Fibroblast of the conjunctiva (primary cell): ENCODE measurements at regions not wholly inside any gene's neighbourhood (a gene's known extent, or its start where the extent isn't known, plus 50 kb on each side); places are given as distances from the start of the nearest gene placed in this dataset.
"Not testable (repeated sequence)": the region's sequence is repeated elsewhere in the genome, so short reads cannot be mapped to it uniquely, and the experiment has no call there.

ENCODE experiments used
- DNase-seq: peaks from one replicate; pipeline ENCODE4 v3.0.0-alpha.2; 2010; ENCODE audit warnings: low read depth

DNA sequence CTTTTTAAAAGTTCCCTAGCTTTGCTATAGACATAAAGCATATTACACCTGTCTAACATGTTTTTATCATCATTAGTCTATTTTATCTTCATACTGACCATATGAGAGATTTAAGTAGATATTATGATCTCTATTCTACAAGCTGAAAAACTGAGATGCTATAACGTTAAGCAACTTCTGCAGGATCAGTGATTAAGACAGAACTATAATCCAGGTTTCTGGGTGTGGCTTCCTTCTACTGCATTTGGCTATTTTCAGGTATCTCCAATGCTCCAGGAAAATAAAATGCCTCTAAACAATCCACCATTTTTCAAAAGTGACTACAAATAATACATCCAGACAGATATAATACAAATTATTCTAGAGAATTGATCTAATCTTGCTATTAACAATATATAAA lies 53.4 kb downstream of the RGS2 start:
- DNase-seq = no peak

DNA sequence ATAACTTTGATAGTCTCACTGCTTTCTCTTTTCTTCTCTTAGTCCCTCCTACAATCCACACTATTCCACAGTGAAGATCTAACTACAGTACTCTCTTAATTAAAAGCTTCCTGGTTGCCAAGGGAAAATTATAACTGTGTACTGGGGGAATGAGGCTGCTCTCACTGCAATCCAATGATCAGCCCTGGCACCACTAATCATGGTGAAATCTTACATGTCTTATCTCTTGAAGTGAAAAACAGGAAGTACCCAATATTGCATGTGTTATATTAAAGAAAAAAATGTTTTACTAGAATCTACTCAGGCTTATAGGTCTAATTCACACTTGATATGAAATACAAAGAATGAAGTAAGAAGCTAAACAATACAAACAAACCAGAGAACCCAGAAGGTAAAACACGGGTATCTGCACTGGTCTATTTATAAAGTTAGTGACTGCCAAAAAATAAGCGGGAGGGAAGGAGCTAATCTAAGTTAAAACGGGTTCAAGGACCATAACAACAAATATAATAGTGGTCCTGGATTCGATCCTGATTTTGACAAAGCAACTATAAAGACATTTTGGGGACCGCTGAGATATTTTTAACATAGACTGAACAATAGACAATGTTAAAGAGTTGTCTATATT lies 57.5 kb downstream of the RGS2 start:
- no peak for DNase-seq

DNA sequence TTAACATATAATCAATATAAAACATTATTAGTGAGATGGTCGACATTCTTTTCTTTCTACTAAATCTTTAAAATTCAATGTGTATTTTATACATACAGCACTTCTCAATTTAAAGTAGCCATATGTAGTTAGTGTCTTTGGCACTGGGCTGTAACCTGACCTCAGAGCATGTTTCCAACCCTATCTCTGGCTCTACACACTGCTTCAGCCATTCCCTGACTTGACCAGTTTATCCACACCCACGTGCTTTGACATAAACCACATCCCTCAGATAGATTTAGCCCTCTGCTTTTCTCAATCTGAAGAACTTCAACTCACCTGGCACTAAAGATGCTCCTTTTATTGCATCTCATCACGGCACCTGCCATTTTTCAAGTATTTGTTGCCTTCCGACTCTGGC lies 58.3 kb downstream of the RGS2 start:
- no peak for DNase-seq

- no peak for DNase-seq
Measured at GRCh38 chr1:192869308-192869940, 60.6 kb downstream of the RGS2 start.

DNA sequence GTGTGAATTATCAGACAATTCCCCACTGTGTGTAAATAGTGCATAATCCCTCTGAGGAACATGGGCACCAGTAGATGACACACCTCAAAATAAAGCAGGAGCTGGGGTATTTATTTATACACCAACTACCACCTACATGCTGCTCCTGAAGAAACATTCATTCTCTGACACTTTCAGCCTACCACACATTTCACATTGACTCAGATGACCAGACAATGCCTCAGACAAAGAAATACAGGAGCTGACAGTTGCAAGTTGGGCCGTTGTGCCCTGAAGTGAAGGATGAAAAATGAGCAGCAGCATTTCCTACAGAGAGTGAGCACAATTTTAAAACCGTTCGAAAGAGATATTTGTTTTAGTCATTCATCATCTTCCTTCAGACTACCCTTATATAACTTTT lies 63.2 kb downstream of the RGS2 start:
- DNase-seq = no peak

DNA sequence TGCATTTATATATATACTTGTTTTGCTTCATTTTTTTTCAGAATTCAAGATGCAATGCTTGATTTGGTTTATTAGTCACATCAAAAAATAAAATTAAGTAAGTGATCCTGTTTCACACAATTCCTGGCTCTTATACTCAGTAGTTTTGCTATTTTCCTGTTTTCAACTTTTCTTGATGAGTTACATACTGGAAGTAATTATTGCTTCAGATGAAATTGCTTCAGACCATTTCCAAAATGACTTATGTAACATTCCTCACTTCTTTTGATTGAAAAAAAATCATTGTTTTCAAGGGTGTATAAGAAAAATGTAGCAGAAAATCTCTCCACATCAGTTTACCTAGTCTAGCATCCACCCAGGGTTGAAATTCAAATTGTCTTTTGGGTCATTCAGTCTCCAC lies 65.0 kb downstream of the RGS2 start:
- DNase-seq = no peak

- no peak for DNase-seq
Measured at GRCh38 chr1:192876633-192877032, 67.8 kb downstream of the RGS2 start.

DNA sequence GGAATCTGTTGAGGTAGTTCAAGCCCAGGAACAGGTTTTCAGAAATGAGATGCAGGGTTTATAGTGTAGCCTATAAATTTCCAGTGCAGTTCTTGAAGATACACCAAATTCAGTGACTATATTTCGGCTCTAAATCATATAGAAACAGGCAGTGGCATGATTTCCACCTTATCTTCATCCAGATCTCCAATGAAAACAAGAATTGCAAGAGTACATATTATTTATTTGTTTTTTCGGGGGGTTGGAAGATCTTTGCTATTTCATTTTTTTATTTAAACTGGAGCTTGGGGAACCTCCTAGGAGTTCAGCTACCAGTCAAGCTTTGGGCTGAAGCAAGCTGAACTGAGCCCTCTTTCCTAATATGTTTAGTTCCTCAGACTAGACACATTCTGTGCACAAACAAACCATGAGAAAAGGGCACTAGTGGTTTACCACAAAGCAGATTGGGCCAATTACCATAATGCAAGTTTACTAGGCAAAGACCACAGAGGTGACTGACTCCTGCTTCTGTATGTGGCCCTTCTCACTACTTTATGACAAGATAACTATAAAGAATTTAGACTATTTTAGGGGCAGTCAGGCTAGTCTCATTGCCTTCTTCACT lies 68.5 kb downstream of the RGS2 start:
- DNase-seq = no peak

- no peak for DNase-seq
Measured at GRCh38 chr1:192878249-192878648, 69.4 kb downstream of the RGS2 start.

GRCh38 chr1:192879406-192879805 lies 70.6 kb downstream of the RGS2 start:
- DNase-seq = no peak

GRCh38 chr1:192880231-192880630 lies 71.4 kb downstream of the RGS2 start:
- no peak for DNase-seq

- DNase-seq = no peak
Measured at GRCh38 chr1:192884241-192884640, 75.4 kb downstream of the RGS2 start.

DNA sequence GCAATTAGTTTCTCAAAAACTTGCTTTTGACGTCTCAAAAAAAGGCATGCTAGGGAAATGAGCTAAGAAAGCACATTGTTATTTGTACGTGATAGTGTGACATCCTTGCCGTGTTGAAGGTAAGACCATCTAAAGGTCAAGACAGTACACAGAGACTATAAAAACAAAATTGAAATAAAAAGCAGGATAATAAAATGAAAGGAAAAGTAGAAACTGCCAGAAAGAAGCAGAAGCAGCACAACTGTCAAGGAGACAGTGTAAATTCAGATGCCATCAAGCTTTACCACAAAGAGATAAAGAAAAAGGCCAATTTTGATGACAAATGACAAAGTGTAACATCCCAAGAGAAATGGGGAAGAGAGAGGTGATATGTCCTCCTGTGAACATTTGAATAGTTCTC lies 76.5 kb downstream of the RGS2 start:
- DNase-seq = not testable (repeated sequence)

GRCh38 chr1:192887426-192887825 lies 78.6 kb downstream of the RGS2 start:
- no peak for DNase-seq

GRCh38 chr1:192888574-192888973 lies 79.7 kb downstream of the RGS2 start:
- no peak for DNase-seq

- DNase-seq = no peak
Measured at GRCh38 chr1:192889082-192889481, 80.2 kb downstream of the RGS2 start.

DNA sequence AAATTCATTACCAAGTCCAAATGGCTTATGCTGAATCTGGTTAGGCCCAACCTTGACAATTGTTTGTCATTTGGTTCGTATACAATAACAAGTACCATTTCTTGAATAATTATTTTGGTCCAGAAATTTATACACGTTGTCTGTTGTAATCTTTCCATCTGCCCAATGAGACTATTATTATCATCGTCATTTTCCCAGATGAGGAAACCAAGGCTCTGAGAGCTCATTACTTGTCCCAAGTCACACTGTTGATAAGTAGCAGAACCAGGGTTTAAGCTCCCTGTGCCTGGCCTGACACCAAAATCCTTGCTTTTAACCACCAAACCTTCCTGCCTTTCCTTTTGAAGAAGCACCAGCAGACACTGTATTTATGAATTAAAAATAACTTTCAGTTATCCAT lies 81.3 kb downstream of the RGS2 start:
- DNase-seq = no peak

- DNase-seq = no peak
Measured at GRCh38 chr1:192892934-192893333, 84.1 kb downstream of the RGS2 start.

- DNase-seq = not testable (repeated sequence)
Measured at GRCh38 chr1:192895487-192895886, 86.6 kb downstream of the RGS2 start.

GRCh38 chr1:192896376-192896775 lies 87.5 kb downstream of the RGS2 start:
- DNase-seq = no peak

GRCh38 chr1:192901500-192901899 lies 92.7 kb downstream of the RGS2 start:
- no peak for DNase-seq

GRCh38 chr1:192903142-192903541 lies 94.3 kb downstream of the RGS2 start:
- no peak for DNase-seq

GRCh38 chr1:192904438-192904895 lies 95.6 kb downstream of the RGS2 start:
- DNase-seq = peak; percentile 82

- DNase-seq = no peak
Measured at GRCh38 chr1:192905049-192905448, 96.2 kb downstream of the RGS2 start.
